Heart left ventricle (tissue), 16 donors: ENCODE measurements at regions not wholly inside any gene's neighbourhood (a gene's known extent, or its start where the extent isn't known, plus 50 kb on each side); places are given as distances from the start of the nearest gene placed in this dataset.
"Not testable (repeated sequence)": the region's sequence is repeated elsewhere in the genome, so short reads cannot be mapped to it uniquely, and the experiment has no call there.

Source experiments
- ATAC-seq, 4 donors: fragments of 200-7000 bp; cut with Tn5 transposase; one replicate each; pipeline ENCODE4 v1.9.1; 2020 to 2022; ENCODE audit warnings: moderate library complexity in 4 of 4, mild to moderate bottlenecking in 3 of 4, moderate number of reproducible peaks in 1 of 4
- DNase-seq, 5 donors: peaks; one replicate each; pipeline ENCODE4 v3.0.0-alpha.2; 2020
- H3K27ac ChIP-seq, 12 donors: fragments of 200-600 bp; sonication (generic) in 4 of 12; one replicate each; pipeline versions ENCODE4 v1.5.0 to v1.8.0; 2016 to 2022; ENCODE audit warnings: mild to moderate bottlenecking in 2 of 12
- H3K27me3 ChIP-seq, 9 donors: fragments of 200-600 bp; sonication (generic) in 2 of 9; one replicate each; pipeline versions ENCODE4 v1.5.1 to v1.8.0; 2016 to 2022; ENCODE audit warnings: mild to moderate bottlenecking in 3 of 9
- H3K36me3 ChIP-seq, 9 donors: fragments of 200-600 bp; sonication (generic) in 2 of 9; one replicate each; pipeline versions ENCODE4 v1.5.0 to v1.8.0; 2018 to 2022; ENCODE audit warnings: mild to moderate bottlenecking in 2 of 9
- H3K4me1 ChIP-seq, 12 donors: fragments of 200-600 bp; sonication (generic) in 4 of 12; one replicate each; pipeline versions ENCODE4 v1.5.0 to v1.8.0; 2016 to 2022; ENCODE audit warnings: mild to moderate bottlenecking in 3 of 12
- H3K4me3 ChIP-seq, 12 donors: fragments of 200-600 bp; sonication (generic) in 4 of 12; one replicate each; pipeline versions ENCODE4 v1.5.0 to v1.8.0; 2017 to 2022; ENCODE audit warnings: mild to moderate bottlenecking in 9 of 12, moderate library complexity in 4 of 12
- H3K9me3 ChIP-seq, 12 donors: fragments of 200-600 bp; sonication (generic) in 4 of 12; one replicate each; pipeline versions ENCODE4 v1.5.0 to v1.8.0; 2016 to 2022; ENCODE audit warnings: mild to moderate bottlenecking in 1 of 12
- CTCF ChIP-seq, 12 donors: fragments of 200-600 bp; sonication (generic) in 4 of 12; IDR thresholded peaks; one replicate each; pipeline versions ENCODE4 v1.5.0 to v1.8.0; 2018 to 2022; ENCODE audit warnings: antibody characterized with exemption in 12 of 12, mild to moderate bottlenecking in 5 of 12
- POLR2A ChIP-seq, 2 donors: fragments of 450-650 bp; IDR thresholded peaks; one replicate each; pipeline ENCODE4 v1.6.1; 2017; ENCODE audit warnings: antibody characterized with exemption in 2 of 2, mild to moderate bottlenecking in 2 of 2, moderate library complexity in 2 of 2
- WGBS, 4 donors: extraction: QIAGEN DNeasy Blood & Tissue Kit in 2 of 4; methylation state at CpG; one replicate each; pipeline versions ENCODE4 v1.1.5 to v1.1.7; 2013 to 2018; 5-methylcytosine and 5-hydroxymethylcytosine counted together
- intact Hi-C, 10 donors: fragments of 100-400 bp; cut with DNase I; formaldehyde crosslinking; loops; one replicate each; pipeline versions ENCODE4 v1.11.1 to v1.14.2; 2022
- donor health status: ischemic (EF 13 %, LVEDD 7.1; RV severe dilation, severe dysfunction).
- donor health status: healthy with polysubstance abuse.
- donor health status: DM: no; HTN: yes; CAD: no.
- donor health status: DM: no; HTN: no; CAD: no.
- donor health status: ischemic (EF 25% LVEDD 6.9; RV normal size, moderate dysfunction).
- donor health status: ischemic (EF 25% LVEDD 5.7; RV mildly dilated, moderate dysfunction).
- donor health status: healthy.
- donor health status: DM: yes; HTN: yes; CAD: no.
- donor health status: ischemic (EF 35%, LVEDD 5.7; RV mildly dilated, moderate dysfunction).
- donor health status: nonischemic (EF 11% LVEDD 7.7; RV severe dilation, severe dysfunction).
- donor health status: DM: yes; HTN: yes; CAD: no.
- donor health status: PGD.
- donor health status: ischemic (EF 29% LVEDD 5.4; RV normal size, mild dysfunction).
- donor health status: nonischemic (EF 23%, LVEDD 6.1; RV moderate dilation, normal function).

DNA sequence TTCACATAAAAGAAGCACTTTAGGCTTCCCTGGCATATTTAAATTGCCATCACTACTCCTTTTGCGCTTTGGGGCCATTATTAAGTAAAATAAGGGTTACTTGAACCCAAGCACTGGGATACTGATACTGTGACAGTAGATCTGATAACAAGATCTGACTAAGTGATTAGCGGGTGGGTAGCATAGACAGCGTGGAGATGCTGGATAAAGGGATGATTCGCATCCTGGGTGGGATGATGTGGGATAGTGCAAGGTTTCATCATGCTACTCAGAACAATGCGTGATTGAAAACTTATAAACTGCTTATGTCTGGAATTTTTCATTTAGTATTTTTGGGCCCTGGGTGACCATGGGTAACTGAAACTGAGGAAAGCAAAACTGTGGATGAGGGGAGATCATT, 75.1 kb downstream of the PTTG1 start:
- H3K4me3 ChIP-seq: no peak overlapping the region
- H3K27me3 ChIP-seq: no peaks in the 10 kb centered on the region
- no peaks in the 10 kb centered on the region for H3K36me3 ChIP-seq
- H3K9me3 ChIP-seq: no peaks in the 10 kb centered on the region
- no peak overlapping the region for H3K27ac ChIP-seq
- DNase-seq: no peak
- intact Hi-C loops: no loop called here
- peaks cover 0 to 11% (median 0%) of the 10 kb centered on the region in 12 donors for H3K4me1 ChIP-seq
- TF ChIP-seq POLR2A (IDR thresholded peaks at IDR 0.05) (no peak), CTCF (IDR thresholded peaks at IDR 0.05) (no peak)
- 87 to 92% (median 90%) methylated on average over 5 of the region's 5 CpGs for WGBS, 4 donors
- no peak for ATAC-seq

- ATAC-seq: no peak
- 90 to 97% (median 92%) methylated on average over 2 of the region's 2 CpGs for WGBS, 4 donors
Measured at GRCh38 chr5:160497878-160498277, 76.2 kb downstream of the PTTG1 start.

DNA sequence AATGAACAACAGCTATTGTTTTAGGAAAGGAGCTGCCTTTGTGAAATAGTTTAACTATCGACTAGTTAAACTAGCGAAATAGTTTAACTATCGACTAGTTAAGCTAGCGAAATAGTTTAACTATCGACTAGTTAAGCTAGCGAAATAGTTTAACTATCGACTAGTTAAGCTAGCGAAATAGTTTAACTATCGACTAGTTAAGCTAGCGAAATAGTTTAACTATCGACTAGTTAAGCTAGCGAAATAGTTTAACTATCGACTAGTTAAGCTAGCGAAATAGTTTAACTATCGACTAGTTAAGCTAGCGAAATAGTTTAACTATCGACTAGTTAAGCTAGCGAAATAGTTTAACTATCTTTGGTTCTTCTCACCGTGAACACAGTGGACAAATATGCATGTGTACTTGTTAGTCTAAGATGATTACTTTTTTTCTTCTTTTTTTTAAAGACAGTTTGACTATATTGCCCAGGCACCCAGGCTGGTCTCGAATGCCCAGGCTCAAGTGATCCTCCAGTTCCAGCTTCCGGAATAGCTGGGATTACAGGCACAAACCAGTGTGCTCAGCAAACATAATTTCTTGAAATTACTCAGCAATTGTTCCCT, 76.9 kb downstream of the PTTG1 start:
- H3K27me3 ChIP-seq, H3K9me3 ChIP-seq, H3K27ac ChIP-seq, H3K36me3 ChIP-seq, intact Hi-C loops, ATAC-seq, DNase-seq, H3K4me3 ChIP-seq: not testable (repeated sequence)
- WGBS, 4 donors: 93 to 96% (median 95%) methylated on average over 15 to 20 of the region's 21 CpGs
- peaks cover 0 to 11% (median 0%) of the 10 kb centered on the region in 12 donors for H3K4me1 ChIP-seq

More at GRCh38 chr5:160497878-160498277, 76.2 kb downstream of the PTTG1 start:
- Histone ChIP-seq H3K27me3 (no peaks in the 10 kb centered on the region), H3K9me3 (no peaks in the 10 kb centered on the region), H3K4me1 (peaks cover 0 to 11% (median 0%) of the 10 kb centered on the region in 12 donors), H3K27ac (no peak overlapping the region), H3K4me3 (no peak overlapping the region), H3K36me3 (no peaks in the 10 kb centered on the region)
- DNase-seq: no peak
- intact Hi-C loops: no loop called here
- no peak for TF ChIP-seq POLR2A (IDR thresholded peaks at IDR 0.05)
- TF ChIP-seq CTCF (IDR thresholded peaks at IDR 0.05): no peak

GRCh38 chr5:160500786-160501779, 79.4 kb downstream of the PTTG1 start:
- Histone ChIP-seq H3K27me3 (no peaks in the 10 kb centered on the region), H3K27ac (peak overlapping the region in 1 of 12 donors; percentile 15), H3K9me3 (no peaks in the 10 kb centered on the region), H3K4me1 (peaks cover 0 to 20% (median 0%) of the 10 kb centered on the region in 12 donors), H3K4me3 (no peak overlapping the region), H3K36me3 (no peaks in the 10 kb centered on the region)
- DNase-seq (peak in 2 of 5 donors; percentile 13 to 20), ATAC-seq (peak in 3 of 4 donors; percentile 50 to 68 (median 65))
- TF ChIP-seq CTCF (IDR thresholded peaks at IDR 0.05): no peak
- TF ChIP-seq POLR2A (IDR thresholded peaks at IDR 0.05): no peak
- WGBS, 4 donors: 64 to 75% (median 72%) methylated on average over 6 of the region's 6 CpGs
- intact Hi-C loops: loop anchor here in 1 of 10 donors (10.0 kb wide), 1 partner anchor 66 kb away; no protein-coding TSS in a partner anchor
